SK-N-SH (cell line): ENCODE measurements at regions not wholly inside any gene's neighbourhood (a gene's known extent, or its start where the extent isn't known, plus 50 kb on each side); places are given as distances from the start of the nearest gene placed in this dataset.

ENCODE experiments used
- CTCF ChIA-PET: fragments of 300-600, 350-600 bp; formaldehyde crosslinking; extraction: SDS; loops from one replicate; lab custom pipeline; 2021; lab: Yijun Ruan, JAX
- POLR2A ChIA-PET: fragments of 350-600 bp; sonication (Branson Sonifier 250); formaldehyde crosslinking; extraction: SDS; loops from one replicate; lab custom pipeline; 2020; ENCODE audit warnings: antibody characterized with exemption, inconsistent platforms; lab: Yijun Ruan, JAX
- DNase-seq: peaks from one replicate; pipeline ENCODE4 v3.0.0; 2012
- H2AFZ ChIP-seq: fragments of 200-600 bp; sonication (generic); 2 replicates; pipeline ENCODE4 v1.8.1; 2016; ENCODE audit warnings: antibody characterized with exemption, mild to moderate bottlenecking, low read depth
- H3F3A ChIP-seq: fragments of 200-600 bp; sonication (generic); replicated peaks from 2 replicates; pipeline ENCODE3; 2016; ENCODE audit warnings: antibody characterized with exemption, mild to moderate bottlenecking; ENCODE audit not compliant: insufficient read depth
- H3K27ac ChIP-seq, 2 experiments: fragments of 200-500 bp in 1 of 2; fragments of 200-600 bp in 1 of 2; sonication (Bioruptor generic) in 1 of 2; sonication (generic), shearing (Covaris generic) in 1 of 2; 2 replicates each; pipeline versions ENCODE4 v1.5.1 to v1.6.1; 2014 to 2016; ENCODE audit warnings: low read depth in 2 of 2, inconsistent platforms in 1 of 2, low read length in 1 of 2, mild to moderate bottlenecking in 1 of 2, mixed read lengths in 1 of 2
- H3K27me3 ChIP-seq: fragments of 200-600 bp; sonication (generic), shearing (Covaris generic); 2 replicates; pipeline ENCODE4 v1.6.1; 2016; ENCODE audit warnings: mixed run types; ENCODE audit not compliant: insufficient read depth
- H3K36me3 ChIP-seq, 2 experiments: fragments of 200-500 bp in 1 of 2; fragments of 200-600 bp in 1 of 2; sonication (Bioruptor generic) in 1 of 2; sonication (generic) in 1 of 2; replicated peaks in 1 of 2; 2 replicates each; pipeline versions ENCODE3 to v1.5.1; 2014 to 2016; ENCODE audit warnings: low read length in 1 of 2, mild to moderate bottlenecking in 1 of 2; ENCODE audit not compliant: insufficient read depth in 2 of 2, control insufficient read depth in 1 of 2
- H3K4me1 ChIP-seq, 2 experiments: fragments of 200-500 bp in 1 of 2; fragments of 200-600 bp in 1 of 2; sonication (Bioruptor generic) in 1 of 2; sonication (generic), shearing (Covaris generic) in 1 of 2; 2 replicates each; pipeline versions ENCODE4 v1.5.1 to v1.6.1; 2014 to 2016; ENCODE audit warnings: low read depth in 1 of 2, low read length in 1 of 2, mixed run types in 1 of 2; ENCODE audit not compliant: insufficient read depth in 2 of 2, control insufficient read depth in 1 of 2
- H3K4me2 ChIP-seq: fragments of 200-600 bp; sonication (generic), shearing (Covaris generic); 2 replicates; pipeline ENCODE4 v1.6.1; 2017; ENCODE audit warnings: mixed run types
- H3K4me3 ChIP-seq, 2 experiments: fragments of 200-500 bp in 1 of 2; fragments of 200-600 bp in 1 of 2; sonication (Bioruptor generic) in 1 of 2; sonication (generic), shearing (Covaris generic) in 1 of 2; 2 replicates each; pipeline versions ENCODE4 v1.5.1 to v1.8.1; 2014 to 2016; ENCODE audit warnings: low read depth in 2 of 2, inconsistent platforms in 1 of 2, low read length in 1 of 2, mild to moderate bottlenecking in 1 of 2, mixed read lengths in 1 of 2, moderate library complexity in 1 of 2
- H3K79me2 ChIP-seq: fragments of 200-600 bp; sonication (generic); 2 replicates; pipeline ENCODE4 v1.8.1; 2017; ENCODE audit warnings: mild to moderate bottlenecking; ENCODE audit not compliant: insufficient read depth
- H3K9ac ChIP-seq: fragments of 200-600 bp; sonication (generic); 2 replicates; pipeline ENCODE4 v1.6.1; 2017; ENCODE audit warnings: mixed run types
- H3K9me2 ChIP-seq: fragments of 200-600 bp; sonication (generic); 2 replicates; pipeline ENCODE4 v1.6.1; 2017; ENCODE audit warnings: mixed run types
- H3K9me3 ChIP-seq: fragments of 200-600 bp; sonication (generic); 2 replicates; pipeline ENCODE4 v1.6.1; 2017; ENCODE audit warnings: mixed run types, mild to moderate bottlenecking, moderate library complexity
- H4K20me1 ChIP-seq: fragments of 200-600 bp; sonication (generic); 2 replicates; pipeline ENCODE4 v1.6.1; 2017; ENCODE audit warnings: mild to moderate bottlenecking, mixed run types; ENCODE audit not compliant: insufficient read depth
- CHD2 ChIP-seq: fragments of 150-350 bp; IDR thresholded peaks from 2 replicates; pipeline ENCODE4 v1.6.1; 2018; ENCODE audit warnings: low read length; ENCODE audit not compliant: partially characterized antibody
- ELF1 ChIP-seq: IDR thresholded peaks from 2 replicates; pipeline ENCODE4 v1.4.0; 2012
- FOSL2 ChIP-seq: IDR thresholded peaks from 2 replicates; pipeline ENCODE4 v1.4.0; 2012; ENCODE audit warnings: low read depth, mild to moderate bottlenecking, moderate library complexity, borderline replicate concordance
- FOXM1 ChIP-seq: IDR thresholded peaks from 2 replicates; pipeline ENCODE4 v1.4.0; 2012; ENCODE audit warnings: low read depth, mild to moderate bottlenecking
- GABPA ChIP-seq: IDR thresholded peaks from 2 replicates; pipeline ENCODE4 v1.4.0; 2012; ENCODE audit warnings: low read depth, mild to moderate bottlenecking
- MXI1 ChIP-seq: IDR thresholded peaks from 2 replicates; pipeline ENCODE4 v1.6.1; 2012; ENCODE audit warnings: mild to moderate bottlenecking, low read depth, low read length, improper control_type of control experiment
- NFIC ChIP-seq: IDR thresholded peaks from 2 replicates; pipeline ENCODE4 v1.4.0; 2012; ENCODE audit warnings: borderline replicate concordance
- PBX3 ChIP-seq: IDR thresholded peaks from 2 replicates; pipeline ENCODE4; 2012
- POLR2AphosphoS5 ChIP-seq: IDR thresholded peaks from 2 replicates; pipeline ENCODE4 v1.6.1; 2012; ENCODE audit warnings: low read depth, low read length
- RAD21 ChIP-seq: IDR thresholded peaks from 2 replicates; pipeline ENCODE4 v1.6.1; 2012; ENCODE audit warnings: mild to moderate bottlenecking, low read length
- REST ChIP-seq: IDR thresholded peaks from 2 replicates; pipeline ENCODE4 v1.6.1; 2012; ENCODE audit warnings: mild to moderate bottlenecking, low read depth, low read length, moderate library complexity
- RFX5 ChIP-seq: IDR thresholded peaks from 2 replicates; pipeline ENCODE4 v1.6.1; 2012; ENCODE audit warnings: mild to moderate bottlenecking, improper control_type of control experiment, low read length
- RXRA ChIP-seq: IDR thresholded peaks from 2 replicates; pipeline ENCODE4 v1.4.0; 2012; ENCODE audit warnings: low read depth, mild to moderate bottlenecking, borderline replicate concordance
- SIN3A ChIP-seq: IDR thresholded peaks from 2 replicates; pipeline ENCODE4 v1.6.1; 2012; ENCODE audit warnings: low read depth, mild to moderate bottlenecking, low read length, moderate library complexity, borderline replicate concordance
- SMC3 ChIP-seq: IDR thresholded peaks from 2 replicates; pipeline ENCODE4 v1.6.1; 2012; ENCODE audit warnings: low read depth, low read length, improper control_type of control experiment
- TCF12 ChIP-seq: IDR thresholded peaks from 2 replicates; pipeline ENCODE4 v1.4.0; 2012
- USF1 ChIP-seq: IDR thresholded peaks from 2 replicates; pipeline ENCODE4 v1.4.0; 2012; ENCODE audit warnings: low read depth, borderline replicate concordance
- WGBS: methylation state at CpG from one replicate; pipeline ENCODE4 v1.1.6; 2017; ENCODE audit warnings: low lambda C conversion rate; 5-methylcytosine and 5-hydroxymethylcytosine counted together

- DNase-seq = no peak
- H3K4me3 ChIP-seq = no peak overlapping the region
Measured at GRCh38 chr12:22828066-22828465, 203.1 kb downstream of the ETNK1 start.

GRCh38 chr12:22835431-22835830 is 210.5 kb downstream of the ETNK1 start:
- no peak for DNase-seq
- CTCF ChIA-PET = no interaction called here
- H3K36me3 ChIP-seq = no peaks in the 10 kb centered on the region
- POLR2A ChIA-PET = no interaction called here
- no peak overlapping the region for H2AFZ ChIP-seq
- H3K4me3 ChIP-seq = no peak overlapping the region
- no peak overlapping the region for H3K9ac ChIP-seq
- 36% methylated on average over 6 of the region's 6 CpGs for WGBS
- no peaks in the 10 kb centered on the region for H3K27me3 ChIP-seq
- H3K27ac ChIP-seq = no peak overlapping the region
- H3K79me2 ChIP-seq = no peaks in the 10 kb centered on the region
- TF ChIP-seq TCF12 = no peak
- TF ChIP-seq FOXM1 = no peak
- TF ChIP-seq USF1 = no peak
- TF ChIP-seq RAD21 = no peak
- TF ChIP-seq SIN3A = no peak
- no peak for TF ChIP-seq FOSL2
- TF ChIP-seq POLR2AphosphoS5 = no peak
- no peak for TF ChIP-seq GABPA
- no peak for TF ChIP-seq MXI1
- no peaks in the 10 kb centered on the region for H3K4me1 ChIP-seq
- H3K9me3 ChIP-seq = no peaks in the 10 kb centered on the region
- no peaks in the 10 kb centered on the region for H3K9me2 ChIP-seq
- no peak overlapping the region for H3K4me2 ChIP-seq
- no peaks in the 10 kb centered on the region for H4K20me1 ChIP-seq
- no peaks in the 10 kb centered on the region for H3F3A ChIP-seq

More at GRCh38 chr12:22828066-22828465, 203.1 kb downstream of the ETNK1 start:
- no peak overlapping the region for H3K27ac ChIP-seq
- H3K9me3 ChIP-seq = no peaks in the 10 kb centered on the region
- no peaks in the 10 kb centered on the region for H4K20me1 ChIP-seq
- no peak overlapping the region for H3K9ac ChIP-seq
- H3K79me2 ChIP-seq = no peaks in the 10 kb centered on the region
- no peak for TF ChIP-seq SIN3A
- H2AFZ ChIP-seq = no peak overlapping the region
- no peaks in the 10 kb centered on the region for H3K27me3 ChIP-seq
- ChIA-PET POLR2A (no interaction called here), CTCF (no interaction called here)
- H3K9me2 ChIP-seq = no peaks in the 10 kb centered on the region
- no peaks in the 10 kb centered on the region for H3K36me3 ChIP-seq
- H3K4me2 ChIP-seq = no peak overlapping the region
- H3F3A ChIP-seq = no peaks in the 10 kb centered on the region
- 22% methylated on average over 3 of the region's 3 CpGs for WGBS
- H3K4me1 ChIP-seq = no peaks in the 10 kb centered on the region

- Histone ChIP-seq H3K9me2 (no peaks in the 10 kb centered on the region), H3K4me3 (no peak overlapping the region), H3K4me1 (no peaks in the 10 kb centered on the region; a peak in 1 of 4 replicates), H3K27me3 (no peaks in the 10 kb centered on the region; the same call in 1 of the 2 replicates), H3K4me2 (no peak overlapping the region), H3F3A (no peaks in the 10 kb centered on the region), H3K27ac (no peak overlapping the region), H3K9ac (no peak overlapping the region), H2AFZ (no peak overlapping the region), H3K36me3 (no peaks in the 10 kb centered on the region), H3K79me2 (no peaks in the 10 kb centered on the region), H3K9me3 (no peaks in the 10 kb centered on the region), H4K20me1 (no peaks in the 10 kb centered on the region)
- ChIA-PET POLR2A (no interaction called here), CTCF (no interaction called here)
- DNase-seq = no peak
- 65% methylated on average over 8 of the region's 8 CpGs for WGBS
- TF ChIP-seq REST (no peak), SMC3 (no peak), GABPA (no peak), CHD2 (no peak), RXRA (no peak), NFIC (no peak), RFX5 (no peak), FOSL2 (no peak), PBX3 (no peak), TCF12 (no peak), ELF1 (no peak)
Measured at GRCh38 chr12:22850185-22850584, 225.2 kb downstream of the ETNK1 start.
